Activated naive CD8-positive, alpha-beta T cell treated with anti-CD3 and anti-CD28 coated beads, Interleukin-2, amount 10 ng/mL, durations not matched to agents 7 days and 5 days (primary cell): ENCODE measurements at regions not wholly inside any gene's neighbourhood (a gene's known extent, or its start where the extent isn't known, plus 50 kb on each side); places are given as distances from the start of the nearest gene placed in this dataset.

Source experiments
- ATAC-seq: fragments of 150-1000 bp; cut with Tn5 transposase; one replicate; pipeline ENCODE4 v1.10.0; 2021; ENCODE audit warnings: low read depth, moderate library complexity
- POLR2A ChIA-PET: fragments of 350-600 bp; sonication (Branson Sonifier 250); formaldehyde crosslinking; loops from one replicate; lab custom pipeline; 2021; ENCODE audit warnings: antibody characterized with exemption; lab: Charles Lee
- DNase-seq: peaks from one replicate; pipeline ENCODE4 v3.0.0; 2021
- H3K27ac Mint-ChIP-seq: one replicate; pipeline ENCODE4 v1.8.0; 2022; ENCODE audit warnings: mild to moderate bottlenecking, mixed read lengths
- H3K27me3 Mint-ChIP-seq: one replicate; pipeline ENCODE4 v1.8.0; 2022; ENCODE audit warnings: mild to moderate bottlenecking, moderate library complexity, mixed read lengths
- H3K36me3 Mint-ChIP-seq: one replicate; pipeline ENCODE4 v1.8.0; 2021; ENCODE audit warnings: mild to moderate bottlenecking, mixed read lengths
- H3K4me1 Mint-ChIP-seq: one replicate; pipeline ENCODE4 v1.8.0; 2021; ENCODE audit warnings: mixed read lengths
- H3K4me3 Mint-ChIP-seq: one replicate; pipeline ENCODE4 v1.8.0; 2022; ENCODE audit warnings: mild to moderate bottlenecking, moderate library complexity, mixed read lengths
- H3K9me3 Mint-ChIP-seq: one replicate; pipeline ENCODE4 v1.8.0; 2021; ENCODE audit warnings: mixed read lengths

- ATAC-seq (no peak), DNase-seq (no peak)
- Mint-ChIP-seq H3K9me3 (no peaks in the 10 kb centered on the region), H3K27ac (no peak overlapping the region), H3K36me3 (no peaks in the 10 kb centered on the region), H3K4me1 (no peaks in the 10 kb centered on the region), H3K27me3 (no peaks in the 10 kb centered on the region), H3K4me3 (no peak overlapping the region)
- POLR2A ChIA-PET: no interaction called here
Measured at GRCh38 chr15:97786741-97787140, 173.8 kb upstream of the ARRDC4 start.

GRCh38 chr15:97790180-97790579 is 170.3 kb upstream of the ARRDC4 start:
- Mint-ChIP-seq H3K27ac (no peak overlapping the region), H3K4me1 (no peaks in the 10 kb centered on the region), H3K36me3 (no peaks in the 10 kb centered on the region), H3K9me3 (no peaks in the 10 kb centered on the region), H3K27me3 (no peaks in the 10 kb centered on the region), H3K4me3 (no peak overlapping the region)
- POLR2A ChIA-PET: no interaction called here
- ATAC-seq (no peak), DNase-seq (no peak)

GRCh38 chr15:97791824-97792792 is 168.4 kb upstream of the ARRDC4 start:
- DNase-seq (no peak), ATAC-seq (no peak)
- Mint-ChIP-seq H3K36me3 (no peaks in the 10 kb centered on the region), H3K4me3 (no peak overlapping the region), H3K9me3 (no peaks in the 10 kb centered on the region), H3K27ac (no peak overlapping the region), H3K4me1 (no peaks in the 10 kb centered on the region), H3K27me3 (no peaks in the 10 kb centered on the region)
- POLR2A ChIA-PET: no interaction called here

- Mint-ChIP-seq H3K4me1 (no peaks in the 10 kb centered on the region), H3K4me3 (no peak overlapping the region), H3K36me3 (no peaks in the 10 kb centered on the region), H3K27ac (no peak overlapping the region), H3K27me3 (no peaks in the 10 kb centered on the region), H3K9me3 (no peaks in the 10 kb centered on the region)
- ATAC-seq: no peak
- POLR2A ChIA-PET: no interaction called here
- no peak for DNase-seq
Measured at GRCh38 chr15:97804950-97805349, 155.6 kb upstream of the ARRDC4 start.

GRCh38 chr15:97806766-97807165 is 153.7 kb upstream of the ARRDC4 start:
- no peaks in the 10 kb centered on the region for H3K36me3 Mint-ChIP-seq
- ATAC-seq: no peak

GRCh38 chr15:97815835-97816234 is 144.7 kb upstream of the ARRDC4 start:
- Mint-ChIP-seq H3K27me3 (no peaks in the 10 kb centered on the region), H3K4me3 (no peak overlapping the region), H3K9me3 (peaks cover 5% of the 10 kb centered on the region), H3K27ac (no peak overlapping the region), H3K4me1 (no peaks in the 10 kb centered on the region), H3K36me3 (no peaks in the 10 kb centered on the region)
- POLR2A ChIA-PET: no interaction called here
- ATAC-seq: no peak
- no peak for DNase-seq

More at GRCh38 chr15:97806766-97807165, 153.7 kb upstream of the ARRDC4 start:
- H3K9me3 Mint-ChIP-seq: peaks cover 2% of the 10 kb centered on the region
- H3K4me1 Mint-ChIP-seq: no peaks in the 10 kb centered on the region
- no peaks in the 10 kb centered on the region for H3K27me3 Mint-ChIP-seq
- H3K4me3 Mint-ChIP-seq: no peak overlapping the region
- no peak for DNase-seq
- H3K27ac Mint-ChIP-seq: no peak overlapping the region
- POLR2A ChIA-PET: no interaction called here

- DNase-seq: no peak
- Mint-ChIP-seq H3K36me3 (no peaks in the 10 kb centered on the region), H3K4me1 (no peaks in the 10 kb centered on the region), H3K27ac (no peak overlapping the region), H3K27me3 (no peaks in the 10 kb centered on the region), H3K4me3 (no peak overlapping the region), H3K9me3 (peaks cover 1% of the 10 kb centered on the region)
- no peak for ATAC-seq
- POLR2A ChIA-PET: no interaction called here
Measured at GRCh38 chr15:97817276-97817890, 143.1 kb upstream of the ARRDC4 start.

- POLR2A ChIA-PET: no interaction called here
- Mint-ChIP-seq H3K36me3 (no peaks in the 10 kb centered on the region), H3K27ac (no peak overlapping the region), H3K9me3 (peaks cover 2% of the 10 kb centered on the region), H3K27me3 (no peaks in the 10 kb centered on the region), H3K4me1 (no peaks in the 10 kb centered on the region), H3K4me3 (no peak overlapping the region)
- DNase-seq: no peak
- ATAC-seq: no peak
Measured at GRCh38 chr15:97836003-97836402, 124.5 kb upstream of the ARRDC4 start.

- H3K27me3 Mint-ChIP-seq: no peaks in the 10 kb centered on the region
- peaks cover 2% of the 10 kb centered on the region for H3K9me3 Mint-ChIP-seq
- POLR2A ChIA-PET: no interaction called here
- H3K27ac Mint-ChIP-seq: no peak overlapping the region
- H3K4me3 Mint-ChIP-seq: no peak overlapping the region
- DNase-seq (no peak), ATAC-seq (no peak)
- H3K36me3 Mint-ChIP-seq: no peaks in the 10 kb centered on the region
- no peaks in the 10 kb centered on the region for H3K4me1 Mint-ChIP-seq
Measured at GRCh38 chr15:97837896-97838295, 122.6 kb upstream of the ARRDC4 start.

GRCh38 chr15:97838606-97839210 is 121.8 kb upstream of the ARRDC4 start:
- Mint-ChIP-seq H3K9me3 (peaks cover 2% of the 10 kb centered on the region), H3K36me3 (no peaks in the 10 kb centered on the region), H3K27ac (no peak overlapping the region), H3K4me3 (no peak overlapping the region), H3K4me1 (no peaks in the 10 kb centered on the region), H3K27me3 (no peaks in the 10 kb centered on the region)
- POLR2A ChIA-PET: no interaction called here
- DNase-seq (no peak), ATAC-seq (no peak)

- Mint-ChIP-seq H3K4me3 (no peak overlapping the region), H3K36me3 (no peaks in the 10 kb centered on the region), H3K9me3 (no peaks in the 10 kb centered on the region), H3K27ac (no peak overlapping the region), H3K4me1 (no peaks in the 10 kb centered on the region), H3K27me3 (no peaks in the 10 kb centered on the region)
- POLR2A ChIA-PET: no interaction called here
- ATAC-seq (no peak), DNase-seq (no peak)
Measured at GRCh38 chr15:97840501-97840900, 120.0 kb upstream of the ARRDC4 start.

- DNase-seq (no peak), ATAC-seq (no peak)
- H3K27me3 Mint-ChIP-seq: no peaks in the 10 kb centered on the region
- no peak overlapping the region for H3K27ac Mint-ChIP-seq
- H3K36me3 Mint-ChIP-seq: no peaks in the 10 kb centered on the region
- no peak overlapping the region for H3K4me3 Mint-ChIP-seq
- H3K4me1 Mint-ChIP-seq: no peaks in the 10 kb centered on the region
- no peaks in the 10 kb centered on the region for H3K9me3 Mint-ChIP-seq
- POLR2A ChIA-PET: no interaction called here
Measured at GRCh38 chr15:97841558-97841957, 118.9 kb upstream of the ARRDC4 start.

GRCh38 chr15:97849183-97849582 is 111.3 kb upstream of the ARRDC4 start:
- no peak overlapping the region for H3K27ac Mint-ChIP-seq
- H3K27me3 Mint-ChIP-seq: no peaks in the 10 kb centered on the region
- no peak for ATAC-seq
- H3K9me3 Mint-ChIP-seq: no peaks in the 10 kb centered on the region
- no peaks in the 10 kb centered on the region for H3K4me1 Mint-ChIP-seq
- DNase-seq: no peak
- POLR2A ChIA-PET: no interaction called here
- H3K4me3 Mint-ChIP-seq: no peak overlapping the region
- H3K36me3 Mint-ChIP-seq: no peaks in the 10 kb centered on the region

GRCh38 chr15:97858296-97858695 is 102.2 kb upstream of the ARRDC4 start:
- H3K36me3 Mint-ChIP-seq: no peaks in the 10 kb centered on the region
- no peaks in the 10 kb centered on the region for H3K9me3 Mint-ChIP-seq
- no peak overlapping the region for H3K4me3 Mint-ChIP-seq
- ATAC-seq: no peak
- no peaks in the 10 kb centered on the region for H3K4me1 Mint-ChIP-seq
- no peaks in the 10 kb centered on the region for H3K27me3 Mint-ChIP-seq
- POLR2A ChIA-PET: no interaction called here
- no peak for DNase-seq
- no peak overlapping the region for H3K27ac Mint-ChIP-seq
